ENCODE measurements at regions not wholly inside any gene's neighbourhood (a gene's known extent, or its start where the extent isn't known, plus 50 kb on each side); places are given as distances from the start of the nearest gene placed in this dataset.

GRCh38 chr12:118611295-118611694, 234.9 kb downstream of the SUDS3 start:
- DNase-seq = no peak

- no peak for DNase-seq
These were observed 235.4 kb downstream of the SUDS3 start for GRCh38 chr12:118611770-118612169.

GRCh38 chr12:118617611-118618450, 241.5 kb downstream of the SUDS3 start:
- no peak for DNase-seq

GRCh38 chr12:118618695-118619094, 242.3 kb downstream of the SUDS3 start:
- DNase-seq = no peak

- no peak for DNase-seq
These were observed 248.8 kb downstream of the SUDS3 start for GRCh38 chr12:118625050-118625675.

GRCh38 chr12:118633071-118633470, 256.7 kb downstream of the SUDS3 start:
- no peak for DNase-seq

- DNase-seq = no peak
These were observed 258.9 kb downstream of the SUDS3 start for GRCh38 chr12:118635276-118635675.

- DNase-seq = no peak
These were observed 261.5 kb downstream of the SUDS3 start for GRCh38 chr12:118637767-118638370.

- no peak for DNase-seq
These were observed 264.9 kb downstream of the SUDS3 start for GRCh38 chr12:118641249-118641648.

- DNase-seq = no peak
These were observed 268.9 kb downstream of the SUDS3 start for GRCh38 chr12:118645219-118645618.

GRCh38 chr12:118649765-118650585, 273.6 kb downstream of the SUDS3 start:
- DNase-seq = no peak

GRCh38 chr12:118650586-118650960, 274.2 kb downstream of the SUDS3 start:
- DNase-seq = no peak

- no peak for DNase-seq
These were observed 275.1 kb downstream of the SUDS3 start for GRCh38 chr12:118651487-118651886.

GRCh38 chr12:118655588-118655987, 279.2 kb downstream of the SUDS3 start:
- no peak for DNase-seq

GRCh38 chr12:118680356-118680963, 300.9 kb upstream of the SRRM4 start:
- peak; percentile 24 for DNase-seq

- no peak for DNase-seq
These were observed 298.7 kb upstream of the SRRM4 start for GRCh38 chr12:118682656-118683055.

- no peak for DNase-seq
These were observed 295.2 kb upstream of the SRRM4 start for GRCh38 chr12:118685983-118686607.

GRCh38 chr12:118689793-118690192, 291.5 kb upstream of the SRRM4 start:
- peak; percentile 77 for DNase-seq

GRCh38 chr12:118690506-118690905, 290.8 kb upstream of the SRRM4 start:
- no peak for DNase-seq

GRCh38 chr12:118694128-118694775, 287.1 kb upstream of the SRRM4 start:
- DNase-seq = peak; percentile 68

- no peak for DNase-seq
These were observed 276.7 kb upstream of the SRRM4 start for GRCh38 chr12:118704527-118705241.
